AG09319 (cell line): ENCODE measurements at regions not wholly inside any gene's neighbourhood (a gene's known extent, or its start where the extent isn't known, plus 50 kb on each side); places are given as distances from the start of the nearest gene placed in this dataset.
"Not testable (repeated sequence)": the region's sequence is repeated elsewhere in the genome, so short reads cannot be mapped to it uniquely, and the experiment has no call there.

ENCODE experiments used
- DNase-seq: peaks from one replicate; pipeline ENCODE4 v3.0.0-alpha.2; 2010; ENCODE audit warnings: low read depth; ENCODE audit errors: extremely low read depth
- TF ChIP-seq, protein P1 (sequence below): IDR thresholded peaks from 2 replicates; pipeline ENCODE4 v1.5.1; 2011; ENCODE audit warnings: low read depth, mild to moderate bottlenecking, inconsistent platforms, low read length, moderate library complexity

DNA sequence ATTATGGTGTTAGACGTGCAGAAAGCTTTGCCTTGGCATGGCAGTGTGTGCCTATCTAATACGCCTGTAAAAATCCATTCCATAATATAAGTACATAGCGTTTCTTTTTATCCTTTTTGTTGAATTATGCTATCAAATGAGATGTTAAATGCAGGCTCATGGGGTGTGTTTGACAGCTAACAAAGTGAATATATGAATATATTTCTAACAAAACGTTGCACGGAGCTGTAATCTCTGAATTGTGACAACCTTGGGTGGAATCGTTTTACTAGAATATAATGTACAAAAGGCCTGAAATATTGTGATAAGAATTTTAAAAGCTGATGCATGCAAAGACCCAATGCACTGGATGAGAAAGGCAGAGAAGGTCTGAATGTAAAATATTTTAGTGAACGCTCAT lies 763.7 kb upstream of the TMEM132C start:
- DNase-seq, result no peak
- TF ChIP-seq, protein P1, sequence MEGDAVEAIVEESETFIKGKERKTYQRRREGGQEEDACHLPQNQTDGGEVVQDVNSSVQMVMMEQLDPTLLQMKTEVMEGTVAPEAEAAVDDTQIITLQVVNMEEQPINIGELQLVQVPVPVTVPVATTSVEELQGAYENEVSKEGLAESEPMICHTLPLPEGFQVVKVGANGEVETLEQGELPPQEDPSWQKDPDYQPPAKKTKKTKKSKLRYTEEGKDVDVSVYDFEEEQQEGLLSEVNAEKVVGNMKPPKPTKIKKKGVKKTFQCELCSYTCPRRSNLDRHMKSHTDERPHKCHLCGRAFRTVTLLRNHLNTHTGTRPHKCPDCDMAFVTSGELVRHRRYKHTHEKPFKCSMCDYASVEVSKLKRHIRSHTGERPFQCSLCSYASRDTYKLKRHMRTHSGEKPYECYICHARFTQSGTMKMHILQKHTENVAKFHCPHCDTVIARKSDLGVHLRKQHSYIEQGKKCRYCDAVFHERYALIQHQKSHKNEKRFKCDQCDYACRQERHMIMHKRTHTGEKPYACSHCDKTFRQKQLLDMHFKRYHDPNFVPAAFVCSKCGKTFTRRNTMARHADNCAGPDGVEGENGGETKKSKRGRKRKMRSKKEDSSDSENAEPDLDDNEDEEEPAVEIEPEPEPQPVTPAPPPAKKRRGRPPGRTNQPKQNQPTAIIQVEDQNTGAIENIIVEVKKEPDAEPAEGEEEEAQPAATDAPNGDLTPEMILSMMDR, result no peak

DNA sequence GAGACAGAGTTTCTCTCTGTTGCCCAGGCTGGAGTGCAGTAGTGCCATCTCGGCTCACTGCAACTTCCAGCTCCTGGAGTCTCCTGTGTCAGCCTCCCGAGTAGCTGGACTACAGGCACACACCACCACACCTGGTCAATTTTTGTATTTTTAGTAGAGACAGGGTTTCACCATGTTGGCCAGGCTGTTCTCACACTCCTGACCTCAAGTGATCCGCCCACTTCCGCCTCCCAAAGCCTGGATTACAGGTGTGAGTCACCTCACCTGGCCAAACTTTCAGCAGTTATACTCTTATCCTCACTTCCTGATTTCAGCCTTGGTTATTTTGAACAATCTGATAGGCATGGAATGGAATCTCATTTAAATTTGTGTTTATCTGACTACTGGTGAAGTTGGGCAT lies 763.0 kb upstream of the TMEM132C start:
- not testable (repeated sequence) for DNase-seq

DNA sequence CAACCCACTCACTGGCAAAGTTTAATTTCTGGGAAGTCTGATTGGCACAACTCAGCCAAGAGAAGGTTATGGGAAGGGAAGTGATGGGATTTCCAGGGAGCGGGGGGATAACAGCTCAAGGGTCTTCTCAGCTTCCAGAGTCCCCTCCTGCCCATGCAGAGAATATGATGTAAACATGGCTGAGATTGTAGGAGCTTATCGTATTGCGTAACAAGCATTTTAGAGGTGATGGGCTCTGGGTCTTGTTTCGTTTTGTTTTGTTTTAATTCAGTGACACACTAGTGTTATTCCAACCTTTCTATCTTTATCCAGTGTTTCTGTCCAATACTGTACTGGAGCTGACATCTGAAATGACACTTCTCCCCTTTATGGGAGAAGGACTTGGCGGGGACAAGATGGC lies 762.1 kb upstream of the TMEM132C start:
- no peak for DNase-seq
- TF ChIP-seq, protein P1, result no peak

DNA sequence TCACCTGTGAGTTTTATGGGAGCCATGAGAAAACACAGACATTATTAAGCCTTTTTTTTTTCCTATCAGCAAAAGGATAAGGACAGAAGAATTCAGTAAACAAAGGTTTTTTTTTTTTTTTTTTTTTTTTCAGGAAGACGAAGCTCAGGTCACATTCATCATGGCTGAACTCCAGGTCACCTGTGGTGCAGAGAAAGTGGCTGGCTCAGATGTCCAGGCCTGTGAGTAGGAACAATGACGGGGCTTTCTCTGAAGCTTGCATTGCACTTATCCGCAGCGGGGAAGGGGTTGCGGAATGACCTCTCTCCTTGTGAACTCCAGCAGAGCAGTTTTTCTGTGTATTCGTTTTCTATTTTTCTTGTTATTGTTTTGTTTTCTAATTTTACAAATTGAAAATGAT lies 759.6 kb upstream of the TMEM132C start:
- TF ChIP-seq, protein P1, result no peak
- no peak for DNase-seq

DNA sequence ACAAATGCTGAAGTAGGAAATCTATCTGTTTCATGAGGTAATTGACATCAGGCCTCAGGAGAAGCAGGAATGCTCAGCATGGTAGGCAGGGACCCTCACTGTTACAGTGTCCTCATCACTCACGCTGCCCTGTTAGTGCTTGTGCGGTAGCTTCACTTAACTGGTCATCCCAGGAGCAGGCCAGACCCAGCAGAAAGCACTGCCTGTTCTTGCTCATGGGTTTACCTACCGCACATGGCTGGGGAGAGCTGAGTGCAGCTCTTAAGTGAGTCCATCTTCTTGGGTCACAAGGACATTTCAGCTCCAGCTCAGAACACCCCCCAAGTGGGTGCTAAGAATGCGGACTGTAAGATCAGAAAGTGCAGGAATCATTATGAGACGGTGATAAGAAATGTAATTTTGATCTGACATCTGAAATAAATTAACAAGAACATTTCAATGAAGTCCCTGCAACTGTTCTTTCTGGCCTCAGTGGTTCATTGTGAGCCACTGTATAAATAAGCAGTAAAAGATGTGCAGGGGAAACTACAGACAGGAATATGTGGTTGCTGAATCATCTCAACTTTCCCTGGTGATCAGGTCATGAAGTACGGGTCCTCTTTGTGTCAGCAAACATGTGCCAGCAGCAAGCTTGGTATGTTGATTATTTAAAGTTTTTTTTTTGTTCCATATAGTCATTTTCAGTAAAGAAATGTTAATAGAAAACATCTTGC lies 757.7 kb upstream of the TMEM132C start:
- peak; percentile 52 for DNase-seq
- TF ChIP-seq, protein P1, result no peak

DNA sequence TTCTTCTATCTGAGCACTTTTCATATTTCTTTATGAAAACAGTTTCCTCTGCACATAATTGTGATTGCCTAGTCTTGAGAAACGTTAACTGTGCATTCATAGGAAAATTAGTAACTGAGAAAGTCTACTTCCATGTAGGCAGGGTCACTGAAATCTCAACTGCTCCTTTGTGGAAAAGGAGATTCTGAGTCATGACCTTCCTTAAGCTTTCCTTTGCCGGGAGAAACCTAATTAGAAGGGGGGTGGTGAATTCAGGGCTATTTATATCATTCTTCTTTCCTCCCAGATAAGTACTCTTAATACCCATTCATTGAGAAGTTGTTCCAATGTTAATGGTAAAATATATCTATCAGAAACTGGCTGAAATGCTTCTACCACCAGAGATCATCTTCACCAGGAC lies 751.0 kb upstream of the TMEM132C start:
- no peak for DNase-seq
- TF ChIP-seq, protein P1, result no peak

DNA sequence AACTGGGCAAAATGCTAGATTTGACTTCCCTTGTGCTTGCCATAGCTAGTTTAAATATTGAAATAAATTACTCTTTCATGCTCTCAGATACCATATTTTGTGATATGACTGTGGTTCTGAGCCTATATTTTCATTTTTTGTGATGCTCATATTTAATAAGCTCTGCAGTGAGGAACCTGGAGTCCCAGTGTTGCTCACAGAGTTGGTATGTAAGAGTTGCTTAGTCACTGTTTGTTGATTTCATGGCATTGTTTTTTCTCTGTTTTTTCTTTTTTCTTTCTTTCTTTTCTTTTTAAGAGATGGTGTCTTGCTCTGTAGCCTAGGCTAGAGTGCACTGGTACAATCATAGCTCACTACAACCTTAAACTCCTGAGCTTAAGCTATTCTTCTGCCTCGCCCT lies 750.5 kb upstream of the TMEM132C start:
- TF ChIP-seq, protein P1, result no peak
- no peak for DNase-seq

DNA sequence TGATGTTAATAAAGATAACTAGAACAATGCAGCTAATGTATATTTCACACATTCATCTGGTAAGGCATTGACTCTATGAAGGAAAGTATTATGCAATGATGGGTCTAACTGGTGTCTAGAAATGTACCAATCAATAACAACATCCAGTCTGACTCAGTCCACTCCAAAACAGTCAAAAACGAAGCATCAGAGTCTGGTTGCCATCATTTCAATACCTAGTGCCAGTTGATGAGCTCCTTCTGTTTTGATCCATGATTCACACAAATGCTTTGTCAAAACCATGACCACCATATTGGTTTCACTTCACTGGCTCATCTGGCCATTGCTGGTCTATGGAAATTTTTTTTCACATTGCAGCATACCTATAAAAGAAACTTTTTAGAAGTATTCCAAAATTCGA lies 747.2 kb upstream of the TMEM132C start:
- DNase-seq, result no peak
- TF ChIP-seq, protein P1, result no peak
